GM19455 (cell line): ENCODE measurements at regions not wholly inside any gene's neighbourhood (a gene's known extent, or its start where the extent isn't known, plus 50 kb on each side); places are given as distances from the start of the nearest gene placed in this dataset.

Experiments used
- ATAC-seq: cut with Tn5 transposase; IDR thresholded peaks from one replicate; pipeline ENCODE4 v1.9.1; 2021; ENCODE audit not compliant: unreplicated experiment

GRCh38 chr2:114065731-114066130, 175.8 kb downstream of the ACTR3 start:
- ATAC-seq = no peak

- no peak for ATAC-seq
Measured at GRCh38 chr2:114066186-114066747, 176.4 kb downstream of the ACTR3 start.

- ATAC-seq = no peak
Measured at GRCh38 chr2:114068438-114068837, 178.5 kb downstream of the ACTR3 start.

DNA sequence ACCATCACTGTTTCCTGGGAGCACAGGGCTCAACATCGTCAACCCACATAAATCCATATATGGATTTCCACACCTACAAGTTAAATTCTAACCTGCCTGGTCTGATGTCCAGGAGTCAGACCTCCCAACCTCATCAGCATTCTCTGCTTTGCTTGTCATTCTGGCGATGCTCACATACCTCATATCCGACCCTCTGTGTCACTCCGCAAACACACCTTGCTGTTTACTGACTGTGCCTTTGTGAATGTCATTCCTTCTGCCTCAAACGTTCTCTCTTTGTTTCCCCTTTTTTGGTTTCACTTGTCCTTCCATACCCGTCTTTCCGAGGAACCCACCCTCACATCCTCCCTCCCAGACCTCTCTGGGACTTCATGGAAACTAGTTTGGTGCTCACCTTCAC, 187.1 kb downstream of the ACTR3 start:
- no peak for ATAC-seq

- no peak for ATAC-seq
Measured at GRCh38 chr2:114079366-114080004, 189.6 kb downstream of the ACTR3 start.

- no peak for ATAC-seq
Measured at GRCh38 chr2:114082731-114083433, 193.0 kb downstream of the ACTR3 start.

- ATAC-seq = peak; percentile 70
Measured at GRCh38 chr2:114083717-114084387, 194.0 kb downstream of the ACTR3 start.

DNA sequence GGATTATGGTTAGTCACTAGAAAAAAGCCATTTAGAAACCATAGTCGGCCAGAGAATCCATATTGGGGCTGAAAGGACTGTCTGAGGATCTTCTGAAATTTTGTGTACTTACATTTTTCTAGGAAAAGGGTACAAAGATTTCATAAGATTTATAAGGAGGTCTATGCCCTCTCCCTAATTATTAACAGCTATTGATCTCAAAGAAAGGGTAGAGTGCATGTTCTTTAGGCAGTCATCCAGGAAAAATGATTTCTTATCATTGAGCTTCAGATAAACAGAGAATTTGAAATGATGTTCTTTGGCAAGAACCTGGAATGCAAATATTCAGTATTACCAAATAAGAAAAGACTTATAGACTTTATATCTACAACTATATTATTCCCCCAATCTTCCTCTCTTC, 195.3 kb downstream of the ACTR3 start:
- ATAC-seq = no peak

- ATAC-seq = no peak
Measured at GRCh38 chr2:114085992-114086391, 196.1 kb downstream of the ACTR3 start.

- ATAC-seq = no peak
Measured at GRCh38 chr2:114089636-114090319, 199.9 kb downstream of the ACTR3 start.

GRCh38 chr2:114091010-114091409, 201.1 kb downstream of the ACTR3 start:
- ATAC-seq = no peak

DNA sequence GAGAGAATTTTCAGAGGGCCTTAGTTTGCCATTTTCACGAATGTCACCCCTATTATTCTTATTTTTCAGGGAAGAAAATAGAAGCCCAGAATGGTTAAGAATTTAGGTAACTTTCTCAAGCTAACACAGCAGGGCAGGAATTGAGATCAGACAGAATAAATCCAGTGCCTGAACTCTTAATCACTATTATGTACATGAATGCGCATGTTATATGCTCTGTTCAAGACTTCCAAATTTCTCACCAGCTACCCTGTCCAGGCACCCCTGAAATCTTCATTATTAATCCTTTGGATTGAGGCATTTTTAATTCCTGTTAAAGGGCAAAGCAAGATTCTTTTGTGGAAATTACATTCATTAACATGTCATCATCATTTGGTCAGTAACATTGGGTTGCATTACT, 218.4 kb downstream of the ACTR3 start:
- ATAC-seq = no peak

DNA sequence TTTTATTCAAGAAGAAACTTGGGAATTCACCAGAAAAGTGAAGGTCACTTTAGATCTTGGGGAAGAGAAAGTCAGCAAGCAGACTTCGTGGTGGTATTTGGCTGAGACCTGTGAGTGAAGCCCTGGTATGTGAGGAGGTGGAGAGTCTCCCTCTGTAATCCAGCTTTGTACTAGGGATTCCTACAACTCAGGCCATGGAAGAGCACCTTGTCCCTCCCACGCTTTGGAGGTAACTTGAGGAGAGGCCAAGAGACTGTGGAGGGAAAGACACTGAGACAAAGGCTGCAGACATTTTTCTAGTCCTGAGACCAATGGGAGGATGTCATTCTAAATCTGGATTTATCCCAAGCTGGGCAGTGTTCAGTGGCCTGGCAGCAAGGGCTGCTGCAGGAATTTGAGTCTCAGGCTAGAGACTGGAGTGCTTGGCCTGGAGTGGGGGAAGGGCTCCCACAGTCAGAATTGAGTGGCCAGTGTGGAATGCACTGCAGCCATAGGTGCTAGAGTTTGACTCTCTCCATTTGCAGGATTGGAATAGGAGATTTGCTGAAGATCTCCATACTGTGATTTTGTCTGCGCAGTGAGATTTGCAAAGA, 219.0 kb downstream of the ACTR3 start:
- ATAC-seq = no peak

DNA sequence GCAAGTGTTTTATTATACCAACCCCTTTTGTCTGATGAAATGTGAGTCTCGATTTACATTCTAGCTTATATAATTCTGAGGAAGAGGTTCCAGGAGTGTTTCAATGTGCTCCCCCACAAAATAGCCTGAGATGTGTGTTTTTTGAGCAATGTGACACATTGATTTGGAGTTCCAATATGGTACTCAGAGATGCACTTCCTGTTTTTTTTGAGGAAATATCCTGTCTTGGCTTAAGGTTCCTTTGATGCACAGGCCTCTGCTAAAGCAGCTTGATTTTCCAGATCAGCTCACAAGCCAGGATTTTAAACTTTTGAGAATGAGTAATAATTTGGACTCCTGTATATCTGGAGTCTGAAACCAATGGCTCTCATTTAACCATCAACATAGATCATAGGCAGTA, 221.4 kb downstream of the ACTR3 start:
- no peak for ATAC-seq

GRCh38 chr2:114113518-114113917, 223.6 kb downstream of the ACTR3 start:
- no peak for ATAC-seq

DNA sequence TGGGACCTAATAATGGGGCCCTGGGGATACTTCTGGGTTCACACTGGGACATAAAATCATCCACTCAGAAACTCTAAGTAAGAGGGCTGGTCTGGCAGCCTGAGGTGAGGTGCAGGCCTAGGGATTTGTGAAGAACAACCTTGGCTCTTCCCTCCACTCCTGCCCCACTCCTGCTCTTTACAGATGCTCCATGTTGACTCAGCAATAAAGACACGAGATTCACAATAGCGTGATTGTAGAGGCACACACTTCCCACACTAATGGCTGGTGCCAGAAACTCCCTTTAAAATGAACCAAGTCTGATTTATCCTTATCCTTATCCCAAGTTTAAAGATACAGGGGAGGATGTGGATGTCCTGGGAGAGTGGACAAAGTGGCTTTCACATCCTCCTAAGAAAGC, 228.2 kb downstream of the ACTR3 start:
- ATAC-seq = no peak

GRCh38 chr2:114119862-114120261, 230.0 kb downstream of the ACTR3 start:
- no peak for ATAC-seq

DNA sequence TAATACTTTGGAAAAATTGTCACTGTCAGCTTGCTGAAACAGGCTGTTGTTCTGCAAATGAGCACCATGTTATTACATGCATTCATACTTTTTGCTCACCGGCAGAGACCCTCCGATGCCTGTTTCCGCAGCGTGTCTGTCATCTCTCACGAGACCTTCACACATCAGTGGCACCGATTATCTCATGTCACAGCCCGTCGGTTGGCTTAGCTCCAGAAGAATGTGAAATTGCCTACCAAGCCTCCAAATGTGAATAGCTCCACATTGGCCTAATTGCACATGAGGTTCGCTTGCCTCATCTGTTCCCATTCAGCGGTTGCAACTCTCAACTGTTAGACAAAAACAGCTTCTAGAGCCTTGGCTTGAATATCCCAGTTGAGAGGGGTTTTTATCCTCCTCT, 233.0 kb downstream of the ACTR3 start:
- ATAC-seq = no peak

DNA sequence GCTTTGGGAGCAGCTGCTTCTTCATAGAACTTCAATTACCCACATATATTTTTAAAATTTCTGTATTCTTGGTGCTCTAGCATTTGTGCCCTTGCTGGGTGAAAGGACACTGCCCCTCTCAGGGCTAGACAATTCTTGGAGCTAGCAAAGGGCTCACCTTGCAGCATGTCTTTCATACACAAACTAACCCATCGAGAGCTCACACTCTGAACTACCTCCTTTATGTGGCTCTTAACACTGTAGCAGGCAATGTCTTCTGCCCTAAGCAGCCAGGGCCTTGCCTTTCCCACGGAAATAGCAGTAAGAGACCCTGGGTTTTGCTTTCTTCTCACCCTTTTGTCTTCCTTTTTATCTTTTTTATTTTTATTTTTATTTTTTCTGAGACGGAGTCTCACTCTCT, 234.0 kb downstream of the ACTR3 start:
- ATAC-seq = no peak

DNA sequence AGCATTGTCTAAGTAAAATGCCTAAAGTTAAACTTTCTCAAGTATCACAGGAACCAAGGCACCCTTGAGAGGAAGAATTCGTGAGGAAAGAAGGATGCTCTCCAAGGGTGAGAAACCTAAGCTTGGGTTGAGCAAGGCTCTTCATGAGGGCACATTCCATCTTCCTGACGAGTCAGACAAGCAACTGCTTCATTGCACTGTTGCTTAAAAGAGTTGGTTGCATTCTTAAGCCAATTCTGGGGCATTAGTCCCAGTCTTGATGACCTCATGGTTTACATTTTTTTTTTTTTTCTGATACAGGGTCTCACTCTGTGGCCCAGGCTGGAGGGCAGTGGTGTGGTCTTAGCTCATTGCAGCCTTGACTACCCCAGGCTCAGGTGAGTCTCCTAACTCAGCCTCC, 237.5 kb downstream of the ACTR3 start:
- ATAC-seq = no peak

DNA sequence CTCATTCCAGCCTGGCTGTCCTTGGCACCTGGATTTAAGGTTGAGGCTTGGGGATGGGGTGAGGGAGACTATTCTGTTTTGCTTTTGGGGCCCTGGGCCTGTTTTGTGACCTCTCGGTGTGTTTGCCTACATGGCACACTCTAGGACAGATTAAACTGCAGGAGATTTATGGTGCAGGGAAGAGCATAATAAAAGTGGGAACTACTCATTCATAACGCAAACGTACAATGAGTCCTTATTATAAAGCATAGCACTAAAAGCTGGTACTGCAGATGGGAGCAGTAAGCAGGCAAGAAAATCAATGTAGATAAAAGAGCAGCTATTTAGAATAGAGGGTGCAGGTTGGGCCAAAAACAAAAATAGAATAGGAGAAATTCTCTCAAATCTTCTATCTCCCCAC, 238.4 kb downstream of the ACTR3 start:
- no peak for ATAC-seq
